Left lobe of liver (tissue), 2 donors: ENCODE measurements at regions not wholly inside any gene's neighbourhood (a gene's known extent, or its start where the extent isn't known, plus 50 kb on each side); places are given as distances from the start of the nearest gene placed in this dataset.
"Not testable (repeated sequence)": the region's sequence is repeated elsewhere in the genome, so short reads cannot be mapped to it uniquely, and the experiment has no call there.

Experiments
- ATAC-seq: fragments of 200-7000 bp; cut with Tn5 transposase; one replicate; pipeline ENCODE4 v1.9.1; 2020; ENCODE audit warnings: mild to moderate bottlenecking, moderate library complexity
- DNase-seq: peaks from one replicate; pipeline ENCODE4 v3.0.0-alpha.2; 2020; ENCODE audit warnings: low spot score
- donor health status: DM: no; HTN: no; CAD: no; lungs with moderate emphysema.
- donor health status: DM: no; HTN: yes; CAD: no.

GRCh38 chr21:32099812-32100416 is 178.9 kb downstream of the MIS18A start:
- no peak for DNase-seq
- ATAC-seq, result no peak

DNA sequence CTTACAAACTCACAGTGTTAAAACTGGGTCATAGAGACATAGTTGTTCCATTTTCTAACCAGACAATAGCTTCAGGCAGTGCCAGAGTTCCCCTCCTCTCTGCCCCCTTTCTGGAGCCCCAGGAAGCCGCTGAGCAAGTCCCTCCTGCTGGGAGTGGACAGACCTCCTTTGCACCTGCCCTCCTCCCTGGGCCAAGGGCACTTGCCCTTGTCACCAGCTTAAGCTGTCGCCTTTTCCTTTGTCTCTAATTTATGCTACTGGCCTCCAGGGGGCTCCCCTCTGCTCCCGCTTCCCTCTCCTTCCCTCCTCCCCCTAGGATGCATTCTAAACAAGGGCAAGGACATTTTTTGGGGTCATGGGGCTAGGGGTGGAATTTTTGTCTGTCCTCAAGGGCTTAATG is 182.4 kb downstream of the MIS18A start:
- DNase-seq (no peak), ATAC-seq (peak; percentile 33)

DNA sequence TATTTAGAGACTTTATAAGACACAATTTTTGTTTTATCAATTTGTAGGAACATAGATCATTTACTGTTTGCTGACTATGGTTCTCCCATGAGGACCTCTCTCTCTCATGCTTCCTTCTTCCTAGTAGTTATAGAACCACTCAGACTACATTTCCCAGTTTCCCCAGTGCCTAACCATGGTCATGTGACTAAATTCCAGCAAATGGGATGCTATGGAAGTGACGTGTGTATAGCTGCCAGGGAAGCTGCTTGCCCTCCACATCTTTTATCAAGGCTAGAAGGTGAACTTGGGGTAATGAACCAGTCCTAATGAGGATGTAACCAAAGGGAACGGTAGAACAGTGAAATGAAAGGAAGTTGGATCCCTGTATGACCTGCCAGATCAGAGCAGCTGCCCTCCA is 184.0 kb downstream of the MIS18A start:
- DNase-seq (no peak), ATAC-seq (no peak)

- no peak for ATAC-seq
- no peak for DNase-seq
Measured at GRCh38 chr21:32093646-32094462, 185.0 kb downstream of the MIS18A start.

GRCh38 chr21:32090956-32091355 is 187.9 kb downstream of the MIS18A start:
- ATAC-seq, result no peak
- no peak for DNase-seq

GRCh38 chr21:32089766-32090165 is 189.1 kb downstream of the MIS18A start:
- ATAC-seq (no peak), DNase-seq (no peak)

GRCh38 chr21:32088471-32088870 is 190.4 kb downstream of the MIS18A start:
- no peak for DNase-seq
- no peak for ATAC-seq

GRCh38 chr21:32087447-32087846 is 191.4 kb downstream of the MIS18A start:
- ATAC-seq, result no peak
- DNase-seq, result no peak

DNA sequence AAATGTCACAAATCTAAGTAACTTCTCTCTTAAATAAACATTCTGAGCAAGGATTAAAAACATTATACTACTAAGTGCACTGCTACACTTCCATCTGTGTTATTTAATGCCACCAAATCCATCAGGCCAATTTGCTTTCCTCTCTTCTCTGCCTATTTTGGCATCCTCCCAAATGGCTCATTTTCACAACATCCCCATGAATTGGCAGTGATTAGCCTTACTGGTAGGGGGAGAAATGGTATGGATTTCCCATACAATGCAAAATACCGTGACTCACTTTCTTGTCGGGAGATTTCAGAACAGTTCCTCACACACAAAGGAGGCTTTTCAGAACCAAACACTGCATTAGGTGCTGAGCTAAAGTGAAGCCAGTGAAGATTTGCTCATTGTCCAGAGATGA is 195.7 kb downstream of the MIS18A start:
- no peak for ATAC-seq
- no peak for DNase-seq

DNA sequence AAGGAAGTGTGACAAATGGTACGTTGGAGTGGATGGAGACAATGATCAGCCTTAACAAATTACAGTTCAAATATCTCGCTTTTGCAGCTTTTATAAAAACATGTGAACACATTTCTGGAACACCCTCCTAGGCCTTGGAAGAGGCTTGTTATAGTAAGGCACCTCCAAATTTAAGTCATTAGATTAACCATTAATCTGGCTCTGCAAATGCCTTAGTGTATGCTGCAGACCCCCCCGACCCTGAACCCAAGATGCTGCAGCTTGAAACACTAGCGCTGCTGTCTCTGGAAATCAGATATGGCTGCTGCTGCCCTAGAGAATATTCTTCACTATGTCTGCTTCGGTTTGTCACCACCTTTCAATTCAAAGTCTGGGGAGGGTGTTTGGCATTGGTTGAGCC is 196.4 kb downstream of the MIS18A start:
- no peak for ATAC-seq
- DNase-seq, result no peak

GRCh38 chr21:32073593-32073992 is 200.8 kb downstream of the HUNK start:
- ATAC-seq, result no peak
- no peak for DNase-seq

GRCh38 chr21:32073190-32073589 is 200.4 kb downstream of the HUNK start:
- no peak for ATAC-seq
- no peak for DNase-seq

GRCh38 chr21:32071620-32072019 is 198.8 kb downstream of the HUNK start:
- DNase-seq, ATAC-seq: not testable (repeated sequence)

GRCh38 chr21:32070676-32071330 is 198.0 kb downstream of the HUNK start:
- ATAC-seq (no peak), DNase-seq (no peak)

- ATAC-seq, result no peak
- DNase-seq, result no peak
Measured at GRCh38 chr21:32070126-32070525, 197.3 kb downstream of the HUNK start.

- no peak for DNase-seq
- ATAC-seq, result no peak
Measured at GRCh38 chr21:32065654-32066053, 192.8 kb downstream of the HUNK start.

- no peak for ATAC-seq
- no peak for DNase-seq
Measured at GRCh38 chr21:32064281-32064910, 191.6 kb downstream of the HUNK start.

DNA sequence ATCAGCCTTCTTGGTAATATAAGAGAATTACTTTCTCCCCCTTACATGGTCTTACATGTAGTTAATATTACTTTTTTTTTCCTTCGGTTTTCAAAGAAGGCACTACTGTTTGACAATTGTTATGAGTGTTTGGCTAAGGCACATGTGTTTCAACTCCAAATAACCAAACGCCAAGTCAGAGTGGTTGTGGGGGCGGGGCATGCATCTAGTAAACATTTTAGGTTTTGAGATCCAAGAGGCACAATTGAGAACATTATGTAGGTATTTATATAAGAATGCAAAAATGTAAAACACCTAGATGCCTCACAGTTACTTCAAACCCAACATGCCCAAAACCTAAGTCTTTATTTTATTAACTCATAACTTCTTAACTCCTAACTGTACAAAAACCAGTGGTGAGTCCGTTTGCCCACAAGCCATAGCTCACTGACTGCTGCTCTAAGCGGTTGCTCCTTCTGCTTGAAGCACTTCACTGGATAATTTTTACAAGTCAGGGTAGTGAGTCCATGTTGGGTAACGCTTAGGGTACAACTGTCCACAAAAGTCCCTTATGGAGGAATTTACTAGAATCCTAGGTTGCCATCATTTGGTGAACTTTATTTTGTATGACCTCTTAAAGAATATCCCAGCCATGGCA is 189.9 kb downstream of the HUNK start:
- DNase-seq (no peak), ATAC-seq (no peak)

DNA sequence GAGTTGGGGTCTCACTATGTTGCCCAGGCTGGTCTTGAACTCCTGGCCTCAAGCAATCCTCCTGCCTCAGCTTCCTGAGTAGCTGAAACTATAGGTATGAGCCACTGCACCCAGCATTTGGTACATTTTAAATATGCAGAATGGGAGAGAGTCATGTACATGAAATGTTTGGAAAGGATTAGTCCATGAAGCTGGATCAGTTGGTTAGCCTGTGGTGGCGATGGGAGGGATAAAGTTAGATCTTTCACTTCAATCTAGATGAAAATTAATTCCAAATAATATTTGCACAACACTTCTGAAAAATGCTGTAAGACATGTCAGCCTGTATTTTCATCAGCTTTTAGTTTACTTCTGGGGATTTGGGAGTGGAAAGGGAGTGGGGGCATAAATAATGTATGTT is 188.9 kb downstream of the HUNK start:
- no peak for ATAC-seq
- no peak for DNase-seq

GRCh38 chr21:32056791-32057190 is 184.0 kb downstream of the HUNK start:
- ATAC-seq (no peak), DNase-seq (no peak)

DNA sequence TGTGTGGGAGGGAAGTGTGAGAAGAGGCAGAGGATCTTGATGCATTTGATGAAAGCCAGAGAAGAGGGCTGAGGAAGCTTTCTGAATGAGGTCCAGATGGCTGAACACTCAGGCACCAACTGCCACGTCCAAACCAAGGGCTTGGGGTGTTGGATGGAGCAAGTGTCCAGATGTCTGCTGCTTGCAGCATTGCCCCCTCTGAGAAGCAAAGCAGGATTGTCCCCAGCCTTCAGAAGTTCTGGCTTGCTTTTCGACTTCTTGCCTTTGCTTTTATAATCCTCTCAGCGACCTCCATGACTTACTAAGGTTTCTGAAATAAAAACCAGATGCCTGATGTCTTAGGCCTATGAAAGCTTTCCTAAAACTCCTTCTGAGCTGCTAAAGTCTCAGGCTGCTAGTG is 182.5 kb downstream of the HUNK start:
- no peak for ATAC-seq
- DNase-seq, result no peak
